ENCODE measurements at regions not wholly inside any gene's neighbourhood (a gene's known extent, or its start where the extent isn't known, plus 50 kb on each side); places are given as distances from the start of the nearest gene placed in this dataset.

GRCh38 chr7:142607351-142607750 lies 141.9 kb upstream of the PRSS1 start:
- TF ChIP-seq POLR2AphosphoS5 (IDR thresholded peaks at IDR 0.05; ENCODE audit: insufficient read depth in 1 of 2, low read depth in 1 of 2) (no peak), POLR2A (IDR thresholded peaks at IDR 0.05) (no peak), CTCF (IDR thresholded peaks at IDR 0.05) (no peak)

Data from vagina (tissue), 2 donors.